Caki2 (cell line): ENCODE measurements at regions not wholly inside any gene's neighbourhood (a gene's known extent, or its start where the extent isn't known, plus 50 kb on each side); places are given as distances from the start of the nearest gene placed in this dataset.
A peak's percentile ranks its signal among the peaks of the same experiment; 100 is the strongest.
"Not testable (repeated sequence)": the region's sequence is repeated elsewhere in the genome, so short reads cannot be mapped to it uniquely, and the experiment has no call there.

ENCODE experiments used
- DNase-seq: peaks from one replicate; pipeline ENCODE4 v3.0.0-alpha.2; 2015; ENCODE audit warnings: low read depth
- in situ Hi-C: cut with HindIII; loops from 2 replicates; pipeline ENCODE4 v1.10.0; 2016; ENCODE audit warnings: low sequenced_read_pairs, low pct_unique_long_range_greater_than_20kb, mixed read lengths

DNA sequence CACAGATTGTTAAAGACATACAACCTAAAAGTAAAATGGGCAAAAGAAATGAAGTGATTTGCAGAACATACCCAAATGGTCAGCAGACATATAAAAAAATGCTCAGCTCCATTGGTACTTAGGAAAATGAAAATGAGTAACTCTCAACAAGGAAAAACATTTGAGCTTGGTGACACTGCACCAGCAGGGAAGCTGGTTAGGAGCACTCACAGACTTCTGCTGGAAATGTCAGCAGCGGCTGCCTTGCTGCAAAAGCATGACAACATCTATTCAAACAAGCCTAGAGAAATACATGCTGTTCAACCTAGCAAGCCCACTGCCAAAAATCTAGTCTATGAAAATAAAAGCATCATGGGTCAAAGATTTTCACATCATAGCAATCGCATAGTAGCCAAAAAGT is 99.0 kb upstream of the FOXQ1 start:
- in situ Hi-C loops = no loop called here
- DNase-seq = no peak

DNA sequence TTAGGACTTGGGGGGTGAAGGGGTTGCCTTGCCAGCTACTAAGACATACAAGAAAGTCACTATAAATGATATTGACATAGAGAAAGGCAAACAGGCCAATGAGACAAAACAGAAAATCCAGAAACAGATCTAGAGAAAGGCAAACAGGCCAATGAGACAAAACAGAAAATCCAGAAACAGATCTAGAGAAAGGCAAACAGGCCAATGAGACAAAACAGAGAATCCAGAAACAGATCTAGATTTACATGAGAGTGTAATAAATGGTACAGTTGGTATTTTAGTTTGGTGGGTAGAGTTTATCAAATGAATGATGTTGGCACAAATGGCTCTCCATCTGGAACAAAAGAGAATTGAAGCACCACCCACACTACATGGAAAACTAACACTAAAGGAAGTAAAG is 99.8 kb upstream of the FOXQ1 start:
- in situ Hi-C loops, DNase-seq: not testable (repeated sequence)

DNA sequence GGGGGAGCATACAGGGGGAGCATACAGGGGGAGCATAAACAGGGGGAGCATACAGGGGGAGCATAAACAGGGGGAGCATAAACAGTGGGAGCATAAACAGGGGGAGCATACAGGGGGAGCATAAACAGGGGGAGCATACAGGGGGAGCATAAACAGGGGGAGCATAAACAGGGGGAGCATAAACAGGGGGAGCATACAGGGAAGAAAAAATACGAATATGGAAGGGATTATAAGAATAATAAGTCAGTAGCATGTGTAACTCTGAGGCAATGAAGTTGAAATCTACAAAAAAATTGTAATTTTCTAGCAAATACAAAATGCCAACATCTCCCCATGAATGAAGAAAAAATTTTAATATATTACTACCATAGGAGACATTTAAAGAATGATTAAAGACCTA is 101.3 kb upstream of the FOXQ1 start:
- in situ Hi-C loops, DNase-seq: not testable (repeated sequence)

DNA sequence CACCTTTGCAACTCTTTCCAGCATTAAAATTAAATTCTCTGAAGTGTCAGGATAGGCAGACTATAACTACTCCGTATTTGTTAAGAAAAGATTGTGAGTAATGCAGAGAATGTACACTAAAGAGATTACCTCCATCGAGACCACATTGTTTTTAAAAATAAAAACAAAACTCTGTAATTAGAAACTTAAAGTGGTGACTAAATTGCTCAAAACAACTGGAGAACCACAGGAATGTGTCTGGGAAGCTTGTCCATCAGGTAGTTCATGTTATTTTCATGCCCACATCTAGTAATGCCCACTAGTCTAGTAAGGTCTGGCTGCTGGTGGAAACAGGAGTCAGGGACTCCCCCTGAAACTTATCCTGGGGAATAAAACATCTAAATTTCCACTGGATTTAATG is 103.0 kb upstream of the FOXQ1 start:
- in situ Hi-C loops = no loop called here
- no peak for DNase-seq

DNA sequence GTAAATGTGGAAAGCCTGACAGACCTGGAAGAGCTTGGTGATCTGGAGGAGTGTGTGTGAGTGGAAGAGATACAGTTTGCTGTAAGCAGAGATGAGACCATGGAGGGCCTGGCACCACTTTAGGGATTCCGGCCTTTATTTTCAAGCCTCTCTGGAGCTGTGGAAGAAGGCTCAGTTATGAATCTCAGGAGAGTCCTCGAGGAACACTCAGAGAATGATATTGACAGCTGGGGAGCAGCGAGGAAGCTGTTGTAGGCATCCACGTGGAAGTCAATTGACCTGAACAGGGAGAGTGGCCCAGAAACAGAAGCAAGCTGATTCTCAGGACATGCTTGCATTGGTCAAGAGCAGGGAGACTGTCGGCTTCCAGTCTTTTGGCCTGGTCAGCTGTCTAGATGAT is 108.4 kb upstream of the FOXQ1 start:
- in situ Hi-C loops = no loop called here
- no peak for DNase-seq

DNA sequence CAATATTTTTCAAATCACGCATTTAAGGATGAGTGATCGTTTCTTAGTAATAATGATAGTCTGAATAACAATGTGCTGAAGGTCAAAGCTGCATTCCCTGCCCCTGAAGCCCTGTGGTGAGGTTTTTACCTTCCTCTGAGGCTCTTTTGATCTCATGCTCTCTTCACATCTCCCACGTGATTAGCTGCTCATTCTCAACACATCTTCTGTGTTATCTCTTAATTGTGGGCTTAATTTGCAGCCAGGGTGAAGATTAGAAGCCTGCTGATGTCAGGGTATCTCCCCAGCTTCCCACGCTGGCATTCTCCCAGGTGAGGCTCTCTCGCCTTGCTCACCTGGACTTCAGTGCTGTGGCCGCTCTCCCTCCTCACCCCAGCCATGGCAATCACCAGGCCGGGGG is 109.7 kb upstream of the FOXQ1 start:
- in situ Hi-C loops = no loop called here
- no peak for DNase-seq

DNA sequence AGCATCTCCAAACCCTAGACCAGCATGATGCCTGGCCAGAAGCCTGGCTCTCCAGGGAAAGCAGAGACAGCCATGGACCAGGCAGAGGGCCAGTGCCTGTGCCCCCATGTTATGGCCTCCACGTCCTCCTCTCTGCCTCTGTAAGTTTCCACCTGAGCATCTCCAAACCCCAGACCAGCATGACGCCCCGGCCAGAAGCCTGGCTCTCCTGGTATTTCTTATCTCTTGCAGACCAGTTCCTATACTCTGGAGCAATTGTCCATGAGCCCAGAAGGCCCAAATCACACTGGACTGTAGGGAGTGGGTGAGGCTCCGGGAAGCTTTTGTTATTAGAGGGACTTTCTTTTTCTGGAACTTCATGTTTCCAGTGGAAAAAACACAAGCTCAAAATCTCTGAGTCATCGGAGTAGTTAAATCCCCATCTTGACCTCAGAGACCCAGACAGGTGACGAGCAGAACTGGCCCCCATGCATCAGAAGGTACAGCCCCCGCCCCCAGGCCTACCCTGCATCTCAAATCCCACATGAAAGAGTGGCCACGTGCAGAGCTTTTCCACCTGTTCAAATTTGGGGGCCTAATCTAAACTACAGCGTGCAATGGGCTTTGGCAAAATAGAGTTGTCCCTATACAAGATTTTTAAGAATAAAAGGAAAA is 110.2 kb upstream of the FOXQ1 start:
- DNase-seq = no peak
- in situ Hi-C loops = no loop called here

DNA sequence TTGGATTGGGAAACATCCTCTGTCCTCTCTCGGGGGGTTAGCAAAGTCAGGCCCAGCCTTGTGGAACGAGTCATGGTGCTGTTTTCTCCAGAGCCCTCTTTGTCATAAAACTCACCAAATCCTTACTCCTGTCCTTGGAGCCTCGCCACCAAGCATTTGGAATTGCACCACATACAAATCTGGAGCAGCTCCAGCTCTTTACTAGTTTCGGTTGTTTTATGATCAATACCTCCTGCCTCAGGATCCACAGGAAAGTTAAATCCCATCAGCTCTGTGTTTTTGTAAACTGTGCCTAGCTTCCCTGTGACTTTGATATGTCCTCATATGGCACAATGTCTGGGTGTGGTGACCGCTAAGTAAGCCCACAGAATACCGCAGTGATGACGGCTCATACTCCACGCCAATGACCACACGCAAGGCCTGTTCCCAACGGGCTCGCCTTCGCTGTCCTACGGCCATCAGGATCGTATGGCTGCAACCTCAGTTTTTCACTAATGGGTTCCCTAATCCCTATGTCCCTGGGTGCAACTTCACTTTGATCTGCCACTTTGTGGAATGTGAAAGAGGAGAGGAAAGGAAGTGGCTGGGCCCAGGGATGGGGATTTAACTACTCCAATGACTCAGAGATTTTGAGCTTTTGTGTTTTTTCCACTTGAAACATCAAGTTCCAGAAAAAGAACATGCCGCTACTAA is 111.3 kb upstream of the FOXQ1 start:
- in situ Hi-C loops = no loop called here
- DNase-seq = no peak

DNA sequence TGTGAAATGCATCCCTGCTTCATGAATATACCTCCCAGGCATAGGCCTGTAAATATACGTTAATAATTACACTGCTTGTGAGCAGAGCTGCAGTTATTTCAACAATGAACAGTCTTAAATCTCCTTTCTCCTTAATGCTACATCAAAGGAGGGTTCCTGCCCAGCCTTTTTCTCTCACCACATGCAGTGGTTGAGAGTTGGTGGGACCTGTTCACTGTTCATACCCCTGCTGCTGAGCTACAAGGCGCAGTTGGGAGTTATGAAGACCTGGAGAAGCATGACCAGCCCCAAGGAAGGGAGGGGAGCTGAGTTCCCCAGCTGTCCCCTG is 111.9 kb upstream of the FOXQ1 start:
- in situ Hi-C loops = no loop called here
- peak; percentile 14 for DNase-seq

DNA sequence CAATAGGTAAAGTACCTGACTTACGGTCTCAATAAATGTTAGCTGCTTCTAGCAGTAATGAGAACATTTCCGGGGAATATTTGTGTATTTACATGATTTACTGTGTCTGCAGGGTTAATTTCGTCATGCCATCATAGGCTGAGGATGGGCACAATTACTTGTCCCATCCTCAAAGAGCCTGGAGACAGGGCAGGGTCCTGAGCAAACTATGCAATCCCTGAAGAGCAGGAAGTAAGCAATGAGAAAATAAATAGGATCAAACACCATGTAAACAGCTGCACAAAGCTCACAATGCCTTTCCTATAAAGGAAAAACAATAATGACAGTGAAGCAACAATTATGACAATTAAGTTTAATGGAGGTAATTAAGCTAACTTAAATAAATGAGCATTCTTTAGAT is 114.6 kb upstream of the FOXQ1 start:
- in situ Hi-C loops = no loop called here
- DNase-seq = no peak

DNA sequence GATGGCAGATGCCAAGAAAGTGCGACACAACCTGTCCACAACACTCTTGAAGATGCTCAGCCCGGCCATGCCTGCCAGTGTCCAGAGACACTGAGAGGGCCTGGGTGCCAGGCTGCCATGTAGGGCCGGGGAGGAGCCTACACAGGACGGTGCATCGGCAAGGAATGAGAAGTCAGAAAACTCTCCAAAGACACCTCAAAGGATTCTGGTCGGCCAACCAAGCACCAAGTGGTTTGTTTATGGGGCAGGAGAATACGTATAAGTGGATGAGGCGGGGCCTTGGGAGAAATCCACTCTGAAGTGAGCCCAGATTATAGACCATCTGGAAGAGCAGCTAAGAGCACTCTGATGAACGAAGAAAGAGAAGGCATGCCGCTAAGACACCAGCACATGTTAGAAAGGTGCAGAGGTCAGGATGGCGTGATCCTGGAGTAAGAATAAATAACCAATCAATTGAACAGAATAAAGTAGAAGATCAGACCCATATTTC is 120.7 kb upstream of the FOXQ1 start:
- DNase-seq = no peak
- in situ Hi-C loops = no loop called here

DNA sequence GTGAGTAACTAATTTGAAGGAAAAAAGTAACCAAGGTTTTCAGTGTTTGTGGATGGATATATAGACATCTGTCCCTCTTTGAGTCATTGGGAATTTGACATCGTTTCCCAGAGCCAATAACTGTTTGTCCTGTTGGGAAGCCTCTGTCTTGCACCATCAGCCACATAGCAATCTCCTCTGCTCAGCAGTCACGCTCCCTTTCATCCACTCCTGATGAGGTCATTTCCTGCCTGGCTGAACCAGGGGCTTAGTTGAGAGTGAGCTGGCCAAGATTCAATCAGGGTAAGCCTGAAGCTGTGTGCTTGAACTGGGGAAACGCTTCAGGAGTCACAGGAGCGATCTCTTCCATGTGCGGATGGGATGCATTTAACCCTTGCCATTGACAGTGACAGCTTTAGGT is 121.5 kb upstream of the FOXQ1 start:
- DNase-seq = peak; percentile 94
- in situ Hi-C loops = no loop called here

DNA sequence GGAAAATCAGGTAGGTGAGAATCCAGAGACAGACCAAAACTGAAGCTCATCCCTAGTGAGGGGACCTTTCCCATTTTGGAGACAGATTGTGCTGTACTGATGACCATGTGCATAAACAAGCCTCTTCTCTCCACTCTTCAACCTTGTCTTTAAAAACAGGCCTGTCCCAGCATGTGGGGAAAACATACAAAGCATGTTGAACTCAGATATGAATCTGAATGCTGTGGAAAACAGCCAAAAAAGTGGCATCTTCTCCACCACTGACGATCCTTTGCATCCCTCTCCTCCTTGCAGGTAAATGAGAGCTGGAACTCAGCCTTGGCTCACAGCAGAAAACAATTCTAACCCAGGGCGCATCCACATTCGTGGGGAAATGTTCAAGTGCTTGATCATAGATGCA is 123.7 kb upstream of the FOXQ1 start:
- no peak for DNase-seq
- in situ Hi-C loops = no loop called here

DNA sequence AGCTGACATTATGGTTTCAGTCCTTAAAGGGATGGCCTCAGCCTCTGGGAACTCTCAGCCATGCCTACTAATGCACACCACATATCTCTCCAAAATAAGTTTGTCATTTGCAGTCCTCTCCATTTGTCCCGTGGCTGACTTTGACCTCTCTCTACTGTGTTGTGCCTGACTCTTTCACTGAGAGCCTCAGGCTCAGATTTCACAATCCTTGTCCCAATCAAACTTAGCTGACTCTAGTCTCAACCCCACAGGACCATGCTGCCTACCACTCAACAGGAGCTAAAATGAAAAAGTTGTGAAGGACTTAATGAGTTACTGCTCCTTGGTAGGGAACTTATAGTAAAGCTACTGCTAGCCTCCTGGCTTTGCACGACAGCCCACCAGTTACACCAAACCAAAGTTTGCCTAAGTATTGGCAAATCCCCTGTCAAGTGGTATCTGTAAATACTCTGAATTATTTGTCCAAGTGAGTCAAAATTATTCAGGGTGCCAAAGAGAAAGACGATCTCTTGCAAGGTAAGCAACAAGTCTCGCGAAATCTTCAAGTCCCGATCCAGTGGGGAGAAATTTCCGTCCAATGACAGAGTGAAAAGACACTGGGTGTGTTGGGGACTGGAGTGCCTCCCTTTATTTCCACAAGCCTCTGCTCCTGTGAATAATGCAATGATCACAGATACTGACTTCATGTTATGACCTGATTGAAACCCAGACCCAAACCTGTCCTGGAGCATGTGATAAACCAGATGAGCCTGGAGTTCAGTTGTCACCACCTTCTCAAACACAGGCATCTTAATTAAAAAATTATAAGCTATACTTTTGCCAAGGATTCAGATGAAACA is 124.4 kb upstream of the FOXQ1 start:
- DNase-seq = no peak
- in situ Hi-C loops = no loop called here

DNA sequence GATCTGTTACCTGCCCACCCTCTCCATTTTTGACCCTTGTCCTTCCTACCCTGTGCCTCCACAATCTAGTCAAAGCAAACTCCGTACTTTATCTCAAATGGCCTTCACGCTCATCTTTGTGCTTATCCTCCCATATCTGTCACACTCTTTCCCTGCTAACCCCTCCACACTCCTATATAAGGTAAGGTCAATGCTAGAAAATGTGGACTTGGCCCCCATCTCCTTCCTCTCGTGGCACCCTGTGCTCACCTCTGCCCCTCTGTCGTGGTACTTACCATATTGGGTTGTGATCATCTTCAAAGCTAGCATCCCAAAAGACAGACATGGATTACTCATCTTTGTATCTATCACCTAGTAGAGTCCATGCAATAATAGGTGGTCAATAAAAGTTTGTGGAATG is 127.6 kb upstream of the FOXQ1 start:
- in situ Hi-C loops = no loop called here
- DNase-seq = no peak

DNA sequence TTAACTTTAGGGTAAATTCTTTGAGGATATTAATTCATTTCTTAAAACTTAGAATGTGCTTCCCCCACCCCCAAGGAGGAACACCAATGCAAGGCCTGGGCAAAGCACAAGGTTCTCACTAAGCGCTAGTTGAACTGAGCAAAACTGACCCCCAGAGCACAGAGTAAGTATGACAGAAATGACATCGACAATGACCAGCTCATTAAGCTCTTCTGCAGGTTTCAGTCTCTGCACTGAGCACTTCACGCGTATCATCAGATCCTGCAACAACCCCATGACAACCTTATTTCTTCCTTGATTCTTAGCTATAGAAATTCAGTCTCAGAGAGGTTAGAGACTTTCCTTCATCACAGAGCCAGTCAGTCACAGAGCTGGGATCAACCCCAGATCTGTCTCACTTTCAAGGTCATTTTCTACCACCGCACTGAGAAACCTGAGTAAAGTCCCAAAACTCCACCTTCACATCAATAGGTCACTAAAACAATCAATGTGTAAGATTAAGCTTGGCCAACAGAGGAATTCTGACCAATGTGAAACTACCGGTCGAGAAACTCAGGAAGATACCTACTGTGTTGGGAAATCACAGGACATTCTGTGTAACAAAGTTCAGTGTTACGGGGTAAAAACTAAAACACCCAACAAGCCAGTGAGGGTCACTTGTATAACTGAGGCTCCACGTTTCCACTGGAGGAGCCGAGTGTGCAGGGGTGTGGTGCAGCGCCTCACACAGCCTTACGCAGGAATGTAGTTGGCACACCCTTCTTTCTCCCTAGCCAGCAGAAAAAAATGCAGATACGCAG is 129.0 kb upstream of the FOXQ1 start:
- in situ Hi-C loops = no loop called here
- no peak for DNase-seq

DNA sequence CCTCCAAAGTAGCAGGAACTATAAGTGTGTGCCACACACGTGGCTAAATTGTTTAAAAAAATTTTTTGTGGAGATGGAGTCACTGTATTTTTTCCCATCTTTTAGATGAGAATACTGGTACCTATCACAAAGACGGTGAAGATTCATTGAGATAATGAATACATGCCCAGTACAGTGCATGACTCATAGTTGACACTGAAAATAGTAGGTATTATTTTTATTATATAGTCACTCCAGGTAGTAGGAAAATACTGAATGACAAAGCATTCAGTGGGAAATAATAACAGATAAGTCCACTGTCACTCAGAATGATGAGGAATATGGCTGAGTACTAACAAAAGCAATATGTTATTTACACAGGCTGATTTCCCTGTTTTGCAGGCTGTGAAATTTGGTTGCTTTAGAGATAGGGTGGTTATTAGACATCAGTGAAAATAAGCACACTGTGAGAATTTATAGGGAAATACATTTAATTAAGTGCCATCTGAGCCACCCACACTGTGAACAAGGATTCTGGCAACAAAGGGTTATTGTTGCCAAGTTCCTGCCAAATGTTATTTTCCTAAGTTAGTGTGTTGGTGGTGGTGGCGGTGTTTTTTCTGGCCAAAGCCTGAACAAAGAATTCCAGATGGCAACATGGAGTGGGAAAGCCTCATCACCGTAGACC is 129.8 kb upstream of the FOXQ1 start:
- peak; percentile 66 for DNase-seq
- in situ Hi-C loops = no loop called here
